ENCODE measurements at regions not wholly inside any gene's neighbourhood (a gene's known extent, or its start where the extent isn't known, plus 50 kb on each side); places are given as distances from the start of the nearest gene placed in this dataset.
"Not testable (repeated sequence)": the region's sequence is repeated elsewhere in the genome, so short reads cannot be mapped to it uniquely, and the experiment has no call there.

- DNase-seq = no peak
Measured at GRCh38 chr22:48825802-48826520, 1001.7 kb downstream of the BRD1 start.

- no peak for DNase-seq
Measured at GRCh38 chr22:48824712-48825651, 1002.7 kb downstream of the BRD1 start.

GRCh38 chr22:48823941-48824340, 1003.7 kb downstream of the BRD1 start:
- no peak for DNase-seq

GRCh38 chr22:48822278-48823233, 1005.1 kb downstream of the BRD1 start:
- DNase-seq = no peak

GRCh38 chr22:48821727-48822126, 1005.9 kb downstream of the BRD1 start:
- no peak for DNase-seq

GRCh38 chr22:48821346-48821690, 1006.4 kb downstream of the BRD1 start:
- no peak for DNase-seq

- DNase-seq = no peak
Measured at GRCh38 chr22:48820481-48821345, 1007.0 kb downstream of the BRD1 start.

- DNase-seq = no peak
Measured at GRCh38 chr22:48819961-48820360, 1007.7 kb downstream of the BRD1 start.

GRCh38 chr22:48819232-48819631, 1008.4 kb downstream of the BRD1 start:
- no peak for DNase-seq

GRCh38 chr22:48817491-48817890, 1010.2 kb downstream of the BRD1 start:
- DNase-seq = not testable (repeated sequence)

GRCh38 chr22:48811885-48812284, 1015.8 kb downstream of the BRD1 start:
- DNase-seq = no peak

GRCh38 chr22:48808038-48808960, 1019.4 kb downstream of the BRD1 start:
- no peak for DNase-seq

- no peak for DNase-seq
Measured at GRCh38 chr22:48807155-48807554, 1020.5 kb downstream of the BRD1 start.

- DNase-seq = no peak
Measured at GRCh38 chr22:48806227-48806781, 1021.4 kb downstream of the BRD1 start.

GRCh38 chr22:48805516-48805915, 1022.2 kb downstream of the BRD1 start:
- DNase-seq = no peak

- DNase-seq = no peak
Measured at GRCh38 chr22:48804811-48805301, 1022.8 kb downstream of the BRD1 start.

GRCh38 chr22:48803948-48804810, 1023.5 kb downstream of the BRD1 start:
- DNase-seq = no peak

GRCh38 chr22:48803171-48803947, 1024.3 kb downstream of the BRD1 start:
- no peak for DNase-seq
